ENCODE measurements at regions not wholly inside any gene's neighbourhood (a gene's known extent, or its start where the extent isn't known, plus 50 kb on each side); places are given as distances from the start of the nearest gene placed in this dataset.
"Not testable (repeated sequence)": the region's sequence is repeated elsewhere in the genome, so short reads cannot be mapped to it uniquely, and the experiment has no call there.

GRCh38 chr5:102666164-102666946 lies 88.8 kb upstream of the PAM start:
- no peak for DNase-seq

GRCh38 chr5:102668220-102668932 lies 86.7 kb upstream of the PAM start:
- no peak for DNase-seq

GRCh38 chr5:102670224-102670836 lies 84.8 kb upstream of the PAM start:
- peak; percentile 18 to 28 for DNase-seq

- not testable (repeated sequence) for DNase-seq
These were observed 83.9 kb upstream of the PAM start for GRCh38 chr5:102671033-102671734.

- DNase-seq, result no peak
These were observed 76.6 kb upstream of the PAM start for GRCh38 chr5:102678267-102679058.

- DNase-seq, result peak; percentile 73
These were observed 73.6 kb upstream of the PAM start for GRCh38 chr5:102681403-102681983.

GRCh38 chr5:102682101-102682647 lies 72.9 kb upstream of the PAM start:
- no peak for DNase-seq

- DNase-seq, result not testable (repeated sequence)
These were observed 67.0 kb upstream of the PAM start for GRCh38 chr5:102688076-102688475.

GRCh38 chr5:102688581-102689342 lies 66.3 kb upstream of the PAM start:
- not testable (repeated sequence) for DNase-seq

GRCh38 chr5:102690910-102691309 lies 64.2 kb upstream of the PAM start:
- DNase-seq, result no peak

GRCh38 chr5:102691434-102691833 lies 63.7 kb upstream of the PAM start:
- DNase-seq, result no peak

- no peak for DNase-seq
These were observed 54.8 kb upstream of the PAM start for GRCh38 chr5:102700120-102700831.

GRCh38 chr5:102700916-102701315 lies 54.2 kb upstream of the PAM start:
- no peak for DNase-seq

GRCh38 chr5:102701748-102702147 lies 53.4 kb upstream of the PAM start:
- DNase-seq, result no peak
